Heart left ventricle (tissue), 16 donors: ENCODE measurements at regions not wholly inside any gene's neighbourhood (a gene's known extent, or its start where the extent isn't known, plus 50 kb on each side); places are given as distances from the start of the nearest gene placed in this dataset.

ENCODE experiments used
- ATAC-seq, 4 donors: fragments of 200-7000 bp; cut with Tn5 transposase; one replicate each; pipeline ENCODE4 v1.9.1; 2020 to 2022; ENCODE audit warnings: moderate library complexity in 4 of 4, mild to moderate bottlenecking in 3 of 4, moderate number of reproducible peaks in 1 of 4
- DNase-seq, 5 donors: peaks; one replicate each; pipeline ENCODE4 v3.0.0-alpha.2; 2020
- H3K27ac ChIP-seq, 12 donors: fragments of 200-600 bp; sonication (generic) in 4 of 12; one replicate each; pipeline versions ENCODE4 v1.5.0 to v1.8.0; 2016 to 2022; ENCODE audit warnings: mild to moderate bottlenecking in 2 of 12
- H3K27me3 ChIP-seq, 9 donors: fragments of 200-600 bp; sonication (generic) in 2 of 9; one replicate each; pipeline versions ENCODE4 v1.5.1 to v1.8.0; 2016 to 2022; ENCODE audit warnings: mild to moderate bottlenecking in 3 of 9
- H3K36me3 ChIP-seq, 9 donors: fragments of 200-600 bp; sonication (generic) in 2 of 9; one replicate each; pipeline versions ENCODE4 v1.5.0 to v1.8.0; 2018 to 2022; ENCODE audit warnings: mild to moderate bottlenecking in 2 of 9
- H3K4me1 ChIP-seq, 12 donors: fragments of 200-600 bp; sonication (generic) in 4 of 12; one replicate each; pipeline versions ENCODE4 v1.5.0 to v1.8.0; 2016 to 2022; ENCODE audit warnings: mild to moderate bottlenecking in 3 of 12
- H3K4me3 ChIP-seq, 12 donors: fragments of 200-600 bp; sonication (generic) in 4 of 12; one replicate each; pipeline versions ENCODE4 v1.5.0 to v1.8.0; 2017 to 2022; ENCODE audit warnings: mild to moderate bottlenecking in 9 of 12, moderate library complexity in 4 of 12
- H3K9me3 ChIP-seq, 12 donors: fragments of 200-600 bp; sonication (generic) in 4 of 12; one replicate each; pipeline versions ENCODE4 v1.5.0 to v1.8.0; 2016 to 2022; ENCODE audit warnings: mild to moderate bottlenecking in 1 of 12
- POLR2A ChIP-seq, 2 donors: fragments of 450-650 bp; IDR thresholded peaks; one replicate each; pipeline ENCODE4 v1.6.1; 2017; ENCODE audit warnings: antibody characterized with exemption in 2 of 2, mild to moderate bottlenecking in 2 of 2, moderate library complexity in 2 of 2
- WGBS, 4 donors: extraction: QIAGEN DNeasy Blood & Tissue Kit in 2 of 4; methylation state at CpG; one replicate each; pipeline versions ENCODE4 v1.1.5 to v1.1.7; 2013 to 2018; 5-methylcytosine and 5-hydroxymethylcytosine counted together
- intact Hi-C, 10 donors: fragments of 100-400 bp; cut with DNase I; formaldehyde crosslinking; loops; one replicate each; pipeline versions ENCODE4 v1.11.1 to v1.14.2; 2022
- TF ChIP-seq, protein P1 (sequence below), 12 donors: fragments of 200-600 bp; sonication (generic) in 4 of 12; IDR thresholded peaks; one replicate each; pipeline versions ENCODE4 v1.5.0 to v1.8.0; 2018 to 2022; ENCODE audit warnings: antibody characterized with exemption in 12 of 12, mild to moderate bottlenecking in 5 of 12
- donor health status: ischemic (EF 13 %, LVEDD 7.1; RV severe dilation, severe dysfunction).
- donor health status: healthy with polysubstance abuse.
- donor health status: DM: no; HTN: yes; CAD: no.
- donor health status: DM: no; HTN: no; CAD: no.
- donor health status: ischemic (EF 25% LVEDD 6.9; RV normal size, moderate dysfunction).
- donor health status: ischemic (EF 25% LVEDD 5.7; RV mildly dilated, moderate dysfunction).
- donor health status: healthy.
- donor health status: DM: yes; HTN: yes; CAD: no.
- donor health status: ischemic (EF 35%, LVEDD 5.7; RV mildly dilated, moderate dysfunction).
- donor health status: nonischemic (EF 11% LVEDD 7.7; RV severe dilation, severe dysfunction).
- donor health status: DM: yes; HTN: yes; CAD: no.
- donor health status: PGD.
- donor health status: ischemic (EF 29% LVEDD 5.4; RV normal size, mild dysfunction).
- donor health status: nonischemic (EF 23%, LVEDD 6.1; RV moderate dilation, normal function).

GRCh38 chr12:98425859-98426258 lies 89.5 kb upstream of the TMPO start:
- Histone ChIP-seq H3K4me3 (no peak overlapping the region), H3K27ac (no peak overlapping the region), H3K9me3 (no peaks in the 10 kb centered on the region), H3K36me3 (no peaks in the 10 kb centered on the region), H3K4me1 (peaks cover 0 to 8% (median 3%) of the 10 kb centered on the region in 12 donors), H3K27me3 (no peaks in the 10 kb centered on the region)
- WGBS, 4 donors: 39 to 51% (median 47%) methylated on average over 4 of the region's 4 CpGs
- TF ChIP-seq, protein P1, sequence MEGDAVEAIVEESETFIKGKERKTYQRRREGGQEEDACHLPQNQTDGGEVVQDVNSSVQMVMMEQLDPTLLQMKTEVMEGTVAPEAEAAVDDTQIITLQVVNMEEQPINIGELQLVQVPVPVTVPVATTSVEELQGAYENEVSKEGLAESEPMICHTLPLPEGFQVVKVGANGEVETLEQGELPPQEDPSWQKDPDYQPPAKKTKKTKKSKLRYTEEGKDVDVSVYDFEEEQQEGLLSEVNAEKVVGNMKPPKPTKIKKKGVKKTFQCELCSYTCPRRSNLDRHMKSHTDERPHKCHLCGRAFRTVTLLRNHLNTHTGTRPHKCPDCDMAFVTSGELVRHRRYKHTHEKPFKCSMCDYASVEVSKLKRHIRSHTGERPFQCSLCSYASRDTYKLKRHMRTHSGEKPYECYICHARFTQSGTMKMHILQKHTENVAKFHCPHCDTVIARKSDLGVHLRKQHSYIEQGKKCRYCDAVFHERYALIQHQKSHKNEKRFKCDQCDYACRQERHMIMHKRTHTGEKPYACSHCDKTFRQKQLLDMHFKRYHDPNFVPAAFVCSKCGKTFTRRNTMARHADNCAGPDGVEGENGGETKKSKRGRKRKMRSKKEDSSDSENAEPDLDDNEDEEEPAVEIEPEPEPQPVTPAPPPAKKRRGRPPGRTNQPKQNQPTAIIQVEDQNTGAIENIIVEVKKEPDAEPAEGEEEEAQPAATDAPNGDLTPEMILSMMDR (IDR thresholded peaks at IDR 0.05): no peak
- TF ChIP-seq POLR2A (IDR thresholded peaks at IDR 0.05): no peak
- intact Hi-C loops: loop anchor here in 9 of 10 donors (1.0 to 10.0 kb wide), 6 partner anchors 59 to 229 kb away; partner anchors contain the start of gene TMPO (in 2 of the 9)
- no peak for DNase-seq
- ATAC-seq: no peak

DNA sequence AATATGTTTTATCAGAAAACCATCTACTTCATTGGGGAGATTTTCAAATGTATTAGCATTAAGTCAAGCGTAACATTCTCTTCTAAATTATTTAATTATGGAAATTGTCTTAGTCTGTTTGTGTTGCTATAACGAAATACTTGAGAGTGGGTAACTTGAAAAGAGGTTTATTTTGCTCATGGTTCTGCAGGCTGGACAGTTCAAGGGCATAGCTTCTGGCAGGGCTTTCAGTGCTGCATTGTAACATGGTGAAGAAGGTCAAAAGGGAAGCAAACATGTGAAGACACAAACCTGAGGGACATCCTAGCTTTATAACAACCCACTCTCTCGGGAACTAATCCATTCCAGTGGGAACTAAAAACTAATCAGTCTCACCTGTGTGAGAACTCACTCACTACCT lies 84.3 kb upstream of the TMPO start:
- Histone ChIP-seq H3K27ac (no peak overlapping the region), H3K27me3 (no peaks in the 10 kb centered on the region), H3K9me3 (peaks cover 0 to 18% (median 6%) of the 10 kb centered on the region in 12 donors), H3K4me1 (peaks cover 0 to under 1% (median 0%) of the 10 kb centered on the region in 12 donors), H3K4me3 (no peak overlapping the region), H3K36me3 (no peaks in the 10 kb centered on the region)
- WGBS, 4 donors: 91 to 98% (median 95%) methylated on average over 3 of the region's 3 CpGs
- DNase-seq (no peak), ATAC-seq (no peak)
- TF ChIP-seq POLR2A (IDR thresholded peaks at IDR 0.05): no peak
- TF ChIP-seq, protein P1 (IDR thresholded peaks at IDR 0.05): no peak
- intact Hi-C loops: no loop called here

DNA sequence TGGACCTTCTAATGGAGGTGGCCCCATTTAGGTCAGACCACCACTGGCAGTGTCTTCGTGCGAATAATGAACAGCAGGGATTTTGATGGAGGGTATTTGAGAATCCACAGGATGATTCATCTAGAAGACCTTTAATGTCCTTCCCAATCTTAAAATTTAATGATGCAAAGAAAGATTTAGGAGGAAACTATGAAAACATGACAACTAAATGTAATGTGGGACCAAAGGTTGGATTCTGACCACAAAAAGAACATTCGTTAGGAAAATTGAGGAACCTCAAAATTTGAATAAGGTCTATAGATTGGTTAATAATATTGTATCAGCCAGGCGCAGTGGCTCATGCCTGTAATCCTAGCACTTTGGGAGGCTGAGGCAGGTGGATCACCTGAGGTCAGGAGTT lies 78.2 kb upstream of the TMPO start:
- WGBS, 4 donors: 93 to 97% (median 95%) methylated on average over 4 of the region's 4 CpGs

DNA sequence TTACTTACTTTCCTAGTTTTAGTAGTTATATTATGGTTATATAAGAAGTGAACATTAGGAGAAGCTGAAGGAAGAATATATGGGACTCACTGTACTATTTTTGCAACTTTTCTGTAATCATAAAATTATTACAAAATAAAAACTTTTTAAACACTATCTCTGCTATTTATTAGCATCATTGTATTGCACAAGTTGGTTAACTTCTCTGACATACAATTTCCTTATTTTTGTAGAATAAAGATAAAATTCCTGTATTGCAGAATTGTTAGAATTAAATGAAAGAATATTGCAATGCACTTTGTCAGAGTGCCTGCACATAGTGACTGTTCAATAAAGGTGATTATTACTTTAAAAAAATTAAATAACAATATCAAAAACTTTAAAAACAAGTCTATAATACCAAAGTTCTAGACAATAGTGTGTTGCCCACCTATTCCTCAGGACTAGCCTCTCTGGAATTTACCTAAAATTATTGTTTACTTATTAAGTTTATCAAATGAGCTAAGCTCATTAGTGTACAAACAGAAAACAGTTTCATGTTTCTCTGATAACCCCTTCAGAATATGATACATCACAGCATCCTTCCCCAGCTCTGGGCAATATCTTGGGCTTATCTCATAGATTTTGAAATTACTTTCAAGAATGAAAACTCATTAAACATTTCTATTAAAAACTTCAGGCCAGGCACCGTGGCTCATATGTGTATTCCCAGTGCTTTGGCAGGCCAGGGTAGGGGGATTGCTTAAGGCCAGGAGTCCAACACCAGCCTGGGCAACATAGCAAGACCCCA lies 77.4 kb upstream of the TMPO start:
- Histone ChIP-seq H3K27ac (peak overlapping the region in 3 of 12 donors; percentile 70 to 92 (median 83)), H3K9me3 (peaks cover 0 to 18% (median 4%) of the 10 kb centered on the region in 12 donors), H3K27me3 (no peaks in the 10 kb centered on the region), H3K4me3 (no peak overlapping the region), H3K36me3 (no peaks in the 10 kb centered on the region), H3K4me1 (peaks cover 0 to 42% (median 13%) of the 10 kb centered on the region in 12 donors)
- no peak for TF ChIP-seq POLR2A (IDR thresholded peaks at IDR 0.05)
- TF ChIP-seq, protein P1 (IDR thresholded peaks at IDR 0.05): no peak
- WGBS, 4 donors: 75 to 93% (median 87%) methylated on average over 1 of the region's 1 CpG
- no peak for ATAC-seq
- intact Hi-C loops: no loop called here
- DNase-seq: no peak

More for the DNA sequence above, 78.2 kb upstream of the TMPO start:
- Histone ChIP-seq H3K27me3 (no peaks in the 10 kb centered on the region), H3K36me3 (no peaks in the 10 kb centered on the region), H3K4me1 (peaks cover 0 to 42% (median 13%) of the 10 kb centered on the region in 12 donors), H3K9me3 (peaks cover 0 to 18% (median 4%) of the 10 kb centered on the region in 12 donors), H3K4me3 (no peak overlapping the region), H3K27ac (no peak overlapping the region)
- ATAC-seq (no peak), DNase-seq (no peak)
- no peak for TF ChIP-seq POLR2A (IDR thresholded peaks at IDR 0.05)
- TF ChIP-seq, protein P1 (IDR thresholded peaks at IDR 0.05): no peak
- intact Hi-C loops: no loop called here
